Dermis microvascular lymphatic vessel endothelial cell (primary cell): ENCODE measurements at regions not wholly inside any gene's neighbourhood (a gene's known extent, or its start where the extent isn't known, plus 50 kb on each side); places are given as distances from the start of the nearest gene placed in this dataset.
"Not testable (repeated sequence)": the region's sequence is repeated elsewhere in the genome, so short reads cannot be mapped to it uniquely, and the experiment has no call there.

ENCODE experiments used
- DNase-seq, 2 donors: peaks; one replicate each; pipeline versions ENCODE4 v3.0.0 to v3.0.0-alpha.2; 2010; ENCODE audit warnings: low read depth in 2 of 2

DNA sequence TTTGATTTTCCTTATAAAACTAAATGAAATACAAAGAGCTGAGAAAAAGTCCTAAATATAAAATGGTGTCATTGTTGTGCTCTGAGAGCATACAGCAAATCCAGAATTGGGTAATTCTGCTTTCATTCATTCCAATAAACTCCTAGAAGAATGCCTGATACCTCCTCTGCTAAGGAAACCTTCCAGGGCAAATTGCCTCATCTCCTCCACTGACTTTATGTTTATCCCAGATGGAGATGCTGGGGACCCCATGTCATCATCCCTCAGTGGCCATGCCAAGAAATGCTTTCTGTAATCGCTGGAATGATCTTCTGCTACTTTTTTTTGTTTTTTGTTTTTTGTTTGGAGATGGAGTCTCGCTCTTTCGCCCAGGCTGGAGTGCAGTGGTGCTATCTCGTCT lies 119.3 kb upstream of the PRKCQ start:
- DNase-seq: no peak

- DNase-seq: no peak
Measured at GRCh38 chr10:6695519-6695918, 115.4 kb upstream of the PRKCQ start.

DNA sequence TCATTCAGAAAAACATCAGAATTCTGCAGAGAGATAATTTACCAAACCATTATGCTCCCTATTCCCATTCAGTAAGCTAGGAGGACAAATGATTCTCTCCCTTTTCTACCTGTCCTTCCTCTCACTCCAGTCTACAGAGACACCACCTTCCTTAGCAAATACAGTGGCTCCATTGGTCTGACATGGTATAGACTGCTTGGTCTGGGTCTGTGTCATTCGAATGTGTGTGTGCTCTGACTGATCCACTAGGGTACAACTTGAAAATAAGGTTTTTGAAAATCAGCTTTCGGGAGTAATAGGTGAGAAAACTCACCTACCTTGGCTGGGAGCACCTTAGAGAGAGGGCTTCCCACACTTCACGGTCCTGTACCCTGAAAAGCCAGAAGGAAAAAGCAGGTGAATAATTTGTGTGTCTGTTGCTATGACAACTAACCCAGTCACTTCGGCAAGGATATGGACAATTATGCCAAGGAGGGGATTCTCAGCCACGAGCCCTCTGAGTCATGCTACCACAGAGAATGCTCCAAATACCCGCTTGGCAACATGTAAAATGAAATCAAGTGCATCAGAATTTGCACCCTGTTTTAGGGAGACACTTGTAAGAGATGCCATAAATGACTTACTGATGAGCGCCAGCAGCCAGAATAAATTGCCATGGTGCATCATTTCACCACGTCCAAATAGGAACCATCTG lies 114.5 kb upstream of the PRKCQ start:
- no peak for DNase-seq

DNA sequence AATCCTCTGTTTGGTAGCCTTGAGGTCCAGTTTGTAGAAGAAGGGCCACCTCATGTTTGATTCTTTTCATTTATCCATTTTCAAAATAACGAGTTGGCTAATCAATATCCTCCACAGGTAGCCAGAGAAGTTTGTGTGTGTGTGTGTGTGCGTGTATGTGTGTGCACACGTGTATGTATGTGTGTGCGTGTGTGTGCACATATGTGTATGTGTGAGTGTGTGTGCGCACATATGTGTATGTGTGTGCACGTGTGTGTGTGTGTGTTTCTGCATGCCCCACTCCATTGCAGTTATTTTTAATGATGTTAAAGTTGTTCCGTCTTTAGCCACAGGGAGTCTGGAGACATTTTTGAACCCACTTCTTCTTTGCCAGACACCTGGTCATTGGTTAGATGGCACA lies 112.8 kb upstream of the PRKCQ start:
- no peak for DNase-seq

- no peak for DNase-seq
Measured at GRCh38 chr10:6692103-6692502, 112.0 kb upstream of the PRKCQ start.

- DNase-seq: peak in 1 of 2 donors; percentile 42
Measured at GRCh38 chr10:6689036-6689435, 109.0 kb upstream of the PRKCQ start.

- DNase-seq: no peak
Measured at GRCh38 chr10:6680735-6681134, 100.7 kb upstream of the PRKCQ start.

DNA sequence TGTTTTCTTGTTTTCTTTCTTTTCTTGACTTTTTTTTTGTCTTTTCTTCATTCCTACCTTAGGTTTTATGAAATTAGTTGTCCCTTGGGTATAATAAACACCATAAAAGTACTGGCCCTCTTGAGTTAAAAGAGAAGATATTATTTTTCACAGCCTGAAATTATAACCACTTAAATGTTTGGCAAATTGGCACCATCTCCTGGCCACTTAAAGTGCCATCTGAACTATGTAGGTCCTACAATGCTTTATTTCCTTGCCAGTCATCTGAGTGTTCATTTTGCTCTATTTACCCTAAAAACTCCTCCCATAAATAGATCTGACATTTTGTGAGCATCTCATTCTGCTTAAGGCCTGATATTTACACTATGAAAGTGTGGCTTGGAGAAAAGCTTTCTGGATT lies 98.9 kb upstream of the PRKCQ start:
- DNase-seq: no peak

DNA sequence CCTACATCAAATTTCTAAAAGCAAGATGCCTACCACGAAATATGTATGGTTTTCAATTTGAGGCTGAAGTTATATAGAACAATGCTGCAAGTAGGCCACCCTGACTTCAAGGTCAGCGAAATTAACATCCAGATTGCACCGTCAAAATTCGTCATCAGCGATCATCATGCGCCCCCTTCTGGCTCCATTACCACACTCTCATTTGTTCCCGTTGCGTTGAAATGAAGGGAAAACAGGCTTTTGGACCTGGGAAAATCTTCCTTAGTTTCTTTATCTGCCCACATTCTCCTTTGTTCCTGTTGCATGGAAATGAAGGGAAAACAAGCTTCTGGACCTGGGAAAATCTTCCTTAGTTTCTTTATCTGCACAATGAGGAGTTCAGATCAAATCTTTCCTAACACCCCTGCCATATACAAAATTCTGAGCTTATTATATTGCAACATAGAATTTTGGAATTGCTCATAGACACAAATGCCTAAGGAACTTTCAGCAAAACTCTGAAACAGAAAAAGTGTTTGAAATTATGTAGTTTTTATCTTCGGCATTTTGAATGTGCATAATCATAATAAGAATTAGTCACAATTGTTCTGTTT lies 98.2 kb upstream of the PRKCQ start:
- DNase-seq: peak; percentile 36 to 62

DNA sequence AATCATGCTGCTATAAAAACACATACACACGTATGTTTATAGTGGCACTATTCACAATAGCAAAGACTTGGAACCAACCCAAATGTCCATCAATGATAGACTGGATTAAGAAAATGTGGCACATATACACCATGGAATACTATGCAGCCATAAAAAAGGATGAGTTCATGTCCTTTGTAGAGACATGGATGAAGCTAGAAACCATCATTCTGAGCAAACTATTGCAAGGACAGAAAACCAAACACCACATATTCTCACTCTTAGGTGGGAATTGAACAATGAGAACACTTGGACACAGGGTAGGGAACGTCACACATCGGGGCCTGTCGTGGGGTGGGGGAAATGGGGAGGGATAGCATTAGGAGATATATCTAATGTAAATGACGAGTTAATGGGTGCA lies 97.1 kb upstream of the PRKCQ start:
- DNase-seq: not testable (repeated sequence)

GRCh38 chr10:6674291-6674690 lies 94.2 kb upstream of the PRKCQ start:
- peak; percentile 35 to 68 for DNase-seq

- DNase-seq: peak; percentile 10 to 62
Measured at GRCh38 chr10:6671976-6672375, 91.9 kb upstream of the PRKCQ start.

DNA sequence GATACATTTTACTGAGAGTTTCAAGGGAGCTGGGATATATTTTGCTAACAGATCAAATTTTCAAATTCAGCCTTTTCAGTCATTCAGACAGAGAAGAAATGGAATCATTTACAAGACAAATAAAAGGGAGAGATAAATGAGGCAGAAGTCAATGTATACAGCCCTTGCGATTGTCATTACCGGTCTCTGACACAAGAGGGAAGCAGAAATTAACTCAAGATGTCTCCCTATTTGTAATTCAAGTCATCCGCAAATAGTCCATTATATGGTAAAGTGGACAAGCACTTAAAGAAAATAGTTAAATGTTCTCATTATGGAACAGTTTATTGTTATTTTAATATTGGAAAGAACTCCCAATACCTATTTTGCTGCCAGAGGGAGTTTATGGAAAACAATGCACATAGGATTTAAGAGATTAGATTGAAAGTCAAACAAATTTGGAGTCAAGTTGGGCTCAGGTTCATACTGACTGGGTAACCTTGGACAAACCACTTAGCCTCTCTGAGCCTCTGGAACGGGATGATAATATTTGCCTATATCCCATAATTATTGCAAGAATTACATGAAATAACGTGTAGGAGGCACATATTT lies 89.3 kb upstream of the PRKCQ start:
- peak; percentile 57 to 63 for DNase-seq

DNA sequence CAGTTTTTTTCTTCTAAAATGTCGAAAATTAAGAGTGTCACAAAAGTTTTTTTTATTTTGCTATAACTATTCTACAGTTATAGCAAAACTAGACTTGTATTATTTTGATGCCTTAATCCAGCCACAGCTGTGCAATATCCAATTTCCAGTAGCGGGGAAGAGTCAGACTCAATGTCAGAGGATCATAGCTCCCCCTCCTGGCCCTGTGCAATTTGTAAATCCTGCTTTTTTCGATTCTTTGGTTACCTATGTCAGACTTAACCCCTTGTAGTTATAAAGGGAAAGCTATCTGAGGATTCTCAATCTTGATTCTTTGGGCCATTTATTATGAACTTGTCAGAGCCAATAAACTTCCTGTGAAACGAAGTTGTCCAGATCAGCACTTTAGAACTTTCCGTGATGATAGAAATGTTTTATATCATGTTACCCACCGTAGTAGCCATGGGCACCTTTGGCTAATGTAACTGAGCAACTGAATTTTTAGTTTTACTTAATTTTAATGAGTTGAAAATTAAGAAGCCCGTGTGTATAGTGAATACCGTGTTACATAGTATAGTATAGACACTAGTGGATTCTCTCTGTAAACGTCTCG lies 87.7 kb upstream of the PRKCQ start:
- DNase-seq: peak; percentile 41 to 49

DNA sequence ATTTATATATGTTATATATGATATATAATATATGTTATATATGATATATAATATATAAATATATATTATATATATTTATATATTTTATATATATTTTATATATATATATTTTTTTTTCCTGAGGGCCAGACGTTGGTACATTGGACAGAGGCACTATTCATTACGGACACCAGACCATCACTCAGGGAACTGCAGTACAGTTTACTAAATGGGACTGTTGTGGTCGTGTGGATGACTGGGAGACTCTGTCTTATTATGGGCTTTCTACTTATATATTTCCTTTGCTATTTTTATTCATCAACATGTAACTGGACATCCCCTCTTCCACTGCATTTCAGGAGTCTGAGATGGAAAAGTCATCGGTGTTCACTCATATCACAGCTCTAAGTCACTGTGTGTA lies 87.1 kb upstream of the PRKCQ start:
- DNase-seq: no peak

GRCh38 chr10:6665847-6666246 lies 85.8 kb upstream of the PRKCQ start:
- DNase-seq: no peak

DNA sequence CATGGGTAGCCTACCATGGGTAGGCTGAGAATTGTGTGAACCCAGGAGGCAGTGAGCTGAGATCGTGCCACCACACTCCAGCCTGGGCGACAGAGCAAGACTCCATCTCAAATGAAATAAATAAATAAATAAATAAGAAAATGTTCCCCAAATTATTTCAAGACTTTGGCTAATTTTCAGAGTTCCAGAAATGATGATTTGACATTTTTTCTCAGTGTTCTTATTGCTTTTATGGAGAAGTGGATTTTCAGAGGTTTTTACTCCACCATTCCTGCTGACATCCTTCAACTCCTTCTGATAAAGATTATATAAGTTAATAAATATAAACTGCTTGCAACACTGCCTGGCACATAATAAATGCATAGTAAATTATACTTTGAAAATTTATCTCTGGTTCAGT lies 80.4 kb upstream of the PRKCQ start:
- no peak for DNase-seq

- DNase-seq: no peak
Measured at GRCh38 chr10:6659451-6659850, 79.4 kb upstream of the PRKCQ start.

- no peak for DNase-seq
Measured at GRCh38 chr10:6657669-6658068, 77.6 kb upstream of the PRKCQ start.

- DNase-seq: no peak
Measured at GRCh38 chr10:6657196-6657595, 77.1 kb upstream of the PRKCQ start.

GRCh38 chr10:6654571-6654970 lies 74.5 kb upstream of the PRKCQ start:
- DNase-seq: no peak

GRCh38 chr10:6650586-6650985 lies 70.5 kb upstream of the PRKCQ start:
- DNase-seq: no peak

GRCh38 chr10:6649903-6650302 lies 69.8 kb upstream of the PRKCQ start:
- DNase-seq: no peak
